Stimulated activated CD8-positive, alpha-beta memory T cell treated with anti-CD3 and anti-CD28 coated beads, Interleukin-12 subunit alpha, Interleukin-12 subunit beta, amount 100 ng/mL, for 1 hour (primary cell): ENCODE measurements at regions not wholly inside any gene's neighbourhood (a gene's known extent, or its start where the extent isn't known, plus 50 kb on each side); places are given as distances from the start of the nearest gene placed in this dataset.
A peak's percentile ranks its signal among the peaks of the same experiment; 100 is the strongest.
"Not testable (repeated sequence)": the region's sequence is repeated elsewhere in the genome, so short reads cannot be mapped to it uniquely, and the experiment has no call there.

ENCODE experiments used
- DNase-seq: peaks from one replicate; pipeline ENCODE4 v3.0.0-alpha.2; 2020; ENCODE audit warnings: low read depth

DNA sequence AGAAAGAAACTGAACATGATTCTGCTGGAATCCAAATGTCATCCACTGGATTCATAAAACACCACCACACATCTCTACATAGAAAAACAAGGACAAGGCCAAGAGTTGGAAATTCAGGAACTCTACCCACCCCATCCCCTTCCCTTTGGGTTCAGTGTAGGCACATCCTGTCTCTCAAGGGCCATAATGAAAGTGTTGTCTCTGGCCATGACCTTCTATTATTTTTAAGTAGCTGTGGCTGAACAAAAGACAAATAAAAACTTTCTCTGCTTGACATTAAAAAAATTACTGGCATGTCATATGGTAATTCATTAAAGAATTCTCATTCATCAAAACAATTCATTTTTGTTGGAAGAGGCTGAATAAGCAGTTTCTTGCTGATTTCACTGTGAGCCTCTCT lies 54.9 kb upstream of the ZBTB18 start:
- no peak for DNase-seq

DNA sequence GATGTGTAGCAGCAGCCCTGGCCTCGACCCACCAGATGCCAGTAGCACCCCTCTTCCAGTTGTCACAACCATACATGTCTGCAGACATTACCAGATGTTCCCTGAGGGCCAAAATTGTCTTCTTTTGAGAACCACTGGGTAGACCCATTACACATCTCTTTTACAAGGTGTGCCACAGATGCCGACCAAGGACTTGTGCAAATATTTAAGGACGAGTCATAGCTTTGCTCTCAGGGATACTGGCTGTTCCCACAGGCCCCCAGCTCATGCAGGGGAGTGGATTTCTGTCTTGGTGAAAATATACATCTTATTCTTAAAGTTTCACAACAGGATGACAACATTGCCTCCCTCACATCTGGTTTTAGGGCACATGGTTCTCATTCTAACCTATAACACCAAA lies 59.4 kb upstream of the ZBTB18 start:
- no peak for DNase-seq

DNA sequence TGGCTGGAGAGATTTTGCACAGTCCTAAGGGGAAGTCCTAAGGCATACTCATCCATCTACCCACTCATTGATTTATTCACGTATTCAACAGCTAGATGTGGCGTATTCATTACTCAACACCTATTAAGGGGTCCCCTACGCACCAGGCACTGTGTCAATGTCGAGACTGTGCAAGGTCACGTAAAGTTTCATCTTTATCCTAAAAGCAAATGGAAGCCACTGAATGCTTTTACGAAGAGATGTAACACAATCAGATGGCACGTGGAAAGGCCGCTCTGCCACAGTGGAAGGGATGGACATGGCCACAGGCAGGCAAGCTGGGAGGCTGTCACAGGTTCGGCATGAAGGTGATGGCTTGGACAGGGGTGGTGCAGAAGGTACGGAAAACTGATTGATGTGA lies 66.3 kb upstream of the ZBTB18 start:
- no peak for DNase-seq

DNA sequence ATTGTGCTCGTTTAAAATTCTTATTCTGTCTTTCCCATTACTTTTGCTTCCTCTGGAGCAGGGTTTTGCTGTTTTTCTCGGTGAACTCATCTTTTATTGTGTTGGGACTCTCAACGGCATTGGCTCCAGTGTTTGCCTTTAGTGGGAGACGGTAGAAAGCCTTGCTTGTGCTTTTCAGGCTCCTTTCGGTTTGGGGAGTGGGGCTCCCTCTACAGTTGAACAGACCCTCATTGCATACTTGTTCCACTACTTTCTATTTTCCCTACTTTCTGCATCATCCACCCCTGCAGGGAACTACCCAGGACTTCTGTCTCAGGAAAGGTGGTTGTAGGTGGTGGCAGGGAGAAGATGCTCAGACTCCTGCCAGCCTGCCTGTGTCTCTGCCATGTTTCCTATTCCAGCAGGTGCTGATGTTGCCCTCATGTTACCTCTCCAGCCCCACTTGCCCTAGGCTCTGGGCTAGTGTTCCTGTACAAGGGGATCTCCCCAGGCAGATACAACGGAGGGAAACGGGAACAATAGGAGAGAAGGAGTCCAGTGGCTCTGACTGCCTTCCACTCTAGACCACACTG lies 68.5 kb upstream of the ZBTB18 start:
- no peak for DNase-seq

DNA sequence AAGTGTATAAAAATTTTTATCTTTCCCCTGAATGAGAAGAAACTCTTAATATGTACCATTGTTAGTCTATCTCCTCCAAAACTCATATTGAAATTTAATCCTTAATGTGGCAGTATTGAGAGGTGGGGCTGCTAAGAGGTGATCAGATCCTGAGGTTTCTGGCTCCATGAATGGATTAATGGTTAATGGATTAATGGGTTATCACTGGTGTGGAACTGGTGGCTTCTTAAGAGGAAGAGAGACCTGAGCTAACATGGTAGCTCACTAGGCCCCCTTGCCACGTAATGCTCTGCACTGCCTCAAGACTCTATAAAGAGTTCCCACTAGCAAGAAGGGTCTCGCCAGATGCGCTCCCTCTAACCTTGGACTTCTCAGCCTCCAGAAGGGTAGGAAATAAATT lies 70.6 kb upstream of the ZBTB18 start:
- no peak for DNase-seq

DNA sequence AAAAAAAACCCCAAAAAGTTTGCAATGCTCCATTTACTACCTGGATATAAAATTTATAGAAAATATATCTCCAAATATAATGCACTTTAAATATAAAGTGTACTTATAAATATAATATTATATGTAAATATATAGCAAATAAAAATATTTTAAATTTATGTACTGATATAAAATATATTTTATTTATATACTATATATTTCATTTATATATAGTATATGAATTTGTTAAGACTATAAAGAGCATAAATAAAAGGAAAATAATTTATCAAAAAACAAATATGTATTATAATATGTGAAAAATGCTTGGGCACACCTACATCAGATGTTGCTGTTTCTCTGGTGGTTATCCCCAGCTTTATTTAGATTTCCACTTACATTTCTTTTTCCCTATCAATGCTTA lies 71.0 kb upstream of the ZBTB18 start:
- DNase-seq = no peak

DNA sequence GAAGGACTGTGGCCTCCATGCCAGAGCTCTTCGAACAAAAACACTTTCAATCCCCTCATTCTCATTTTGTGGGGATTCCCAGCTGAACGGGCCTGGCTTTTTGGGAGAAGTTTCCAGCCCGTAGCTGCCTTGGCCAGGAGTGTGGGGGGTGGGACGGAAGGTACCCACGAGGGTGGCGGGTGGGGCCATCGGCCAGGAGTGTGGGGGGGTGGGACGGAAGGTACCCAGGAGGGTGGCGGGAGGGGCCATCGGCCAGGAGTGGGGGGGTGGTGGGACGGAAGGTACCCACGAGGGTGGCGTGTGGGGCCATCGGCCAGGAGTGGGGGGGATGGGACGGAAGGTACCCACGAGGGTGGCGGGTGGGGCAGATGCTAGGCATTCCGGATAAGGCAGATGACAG lies 71.7 kb upstream of the ZBTB18 start:
- no peak for DNase-seq

DNA sequence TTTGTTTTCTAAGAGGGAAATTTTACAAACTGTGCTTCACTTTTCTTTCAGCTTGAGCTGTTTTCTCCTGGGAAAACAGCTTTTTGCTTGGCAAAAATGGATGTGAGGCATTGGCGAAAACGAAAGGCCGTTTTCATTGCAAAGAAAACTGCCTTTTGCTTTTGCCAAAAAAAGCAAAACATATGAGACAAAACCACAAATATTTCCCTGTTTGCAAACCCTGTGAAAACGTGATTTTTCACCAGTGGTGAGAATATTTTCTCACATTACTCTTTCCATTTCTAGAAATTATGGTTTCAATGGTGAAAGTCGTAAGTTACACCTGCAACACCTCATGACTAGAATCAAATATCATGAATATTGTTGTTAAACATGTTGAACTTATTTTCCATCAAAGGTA lies 74.0 kb upstream of the ZBTB18 start:
- DNase-seq = no peak

DNA sequence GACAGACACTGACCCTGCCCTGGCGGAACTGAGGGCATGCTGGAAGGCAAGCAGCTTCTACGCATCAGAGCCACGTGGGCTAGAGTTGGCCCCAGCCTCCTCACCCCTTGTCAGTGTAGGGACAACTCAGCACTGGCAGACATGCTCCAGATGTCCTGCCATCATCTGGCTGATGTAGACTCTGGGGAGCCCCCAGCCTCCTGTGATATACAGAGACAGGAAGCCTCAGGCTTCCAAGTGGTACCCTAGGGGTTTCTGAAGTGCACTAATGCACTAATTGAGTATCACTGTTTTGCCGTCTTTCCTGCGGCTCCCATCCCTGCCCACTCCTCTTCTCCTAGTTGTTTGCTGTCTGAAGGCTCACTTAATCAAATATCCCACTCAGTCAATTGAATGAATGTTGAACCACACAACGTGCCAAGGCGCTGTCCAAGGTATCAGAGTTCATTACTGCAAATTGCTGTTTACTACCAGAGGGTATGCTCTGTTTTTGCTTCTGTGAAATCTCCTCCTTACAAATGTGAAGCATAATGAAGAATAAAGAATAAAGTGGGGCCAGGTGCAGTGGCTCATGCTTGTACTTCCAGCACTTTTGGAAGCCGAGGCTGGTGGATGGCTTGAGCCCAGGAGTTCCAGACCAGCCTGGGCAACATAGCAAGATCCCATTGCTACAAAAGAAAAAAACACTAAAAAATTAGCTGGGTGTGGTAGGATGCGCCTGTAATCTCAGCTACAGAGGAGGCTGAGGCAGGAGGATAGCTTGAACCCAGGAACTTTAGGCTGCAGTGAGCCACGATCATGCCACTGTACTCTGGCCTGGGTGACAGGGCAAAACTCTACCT lies 76.4 kb upstream of the ZBTB18 start:
- no peak for DNase-seq

DNA sequence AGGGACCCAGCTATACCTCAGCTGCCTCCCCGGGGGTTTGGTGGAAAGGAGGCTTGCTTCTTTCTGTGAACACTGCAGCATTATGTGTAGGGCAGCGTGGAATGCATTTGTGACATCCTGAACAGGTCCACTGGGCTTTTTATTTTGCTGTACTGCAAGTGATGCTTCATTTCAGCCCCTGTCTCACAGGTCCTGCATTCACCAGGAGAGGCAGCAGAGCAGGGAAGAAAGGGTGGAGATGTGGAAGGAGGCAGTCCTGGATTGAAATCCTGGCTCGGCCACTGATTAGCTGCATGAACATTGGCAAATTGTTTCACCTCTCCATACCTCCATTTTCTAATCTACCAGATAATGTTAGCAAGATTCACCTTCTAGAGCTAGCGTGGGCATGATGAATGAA lies 77.9 kb upstream of the ZBTB18 start:
- no peak for DNase-seq

DNA sequence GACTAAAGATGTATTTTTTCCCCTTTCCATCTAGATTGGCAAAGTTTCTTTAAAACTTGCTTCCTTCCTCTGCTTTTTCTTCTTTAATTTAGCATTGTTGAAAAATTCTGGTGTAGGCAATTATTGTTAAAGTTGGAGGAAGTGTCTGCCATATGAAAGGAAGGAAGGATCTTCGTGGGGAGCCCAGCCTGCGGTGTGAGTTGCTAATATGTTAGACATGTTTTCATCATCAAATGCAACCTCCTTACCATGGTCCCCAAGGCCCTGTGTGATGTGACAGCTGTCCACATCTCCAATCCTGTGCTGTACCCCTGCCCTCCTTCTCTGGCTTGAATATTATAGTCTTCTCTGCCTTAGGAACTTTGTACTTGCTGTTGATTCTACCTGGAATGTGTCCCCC lies 81.0 kb upstream of the ZBTB18 start:
- DNase-seq = no peak

DNA sequence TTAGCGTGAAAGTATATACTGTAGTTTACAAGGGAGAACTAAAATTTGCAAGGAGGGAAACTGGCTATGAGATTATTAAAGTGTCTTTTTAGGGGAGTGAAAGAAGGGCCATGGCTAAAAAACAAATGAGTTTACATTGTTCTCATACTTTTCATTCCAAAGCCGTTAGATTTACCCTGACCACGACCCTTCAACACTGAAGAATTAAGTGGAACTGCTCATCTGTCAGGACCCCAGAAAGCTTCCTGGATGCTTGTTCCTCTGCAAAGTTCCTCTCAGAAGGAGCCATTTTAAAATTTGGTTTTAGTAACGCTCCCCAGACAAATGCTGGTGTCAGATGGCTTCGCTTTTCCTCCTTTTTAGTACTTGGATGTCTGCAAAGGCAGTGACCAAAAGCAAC lies 82.7 kb upstream of the ZBTB18 start:
- no peak for DNase-seq

DNA sequence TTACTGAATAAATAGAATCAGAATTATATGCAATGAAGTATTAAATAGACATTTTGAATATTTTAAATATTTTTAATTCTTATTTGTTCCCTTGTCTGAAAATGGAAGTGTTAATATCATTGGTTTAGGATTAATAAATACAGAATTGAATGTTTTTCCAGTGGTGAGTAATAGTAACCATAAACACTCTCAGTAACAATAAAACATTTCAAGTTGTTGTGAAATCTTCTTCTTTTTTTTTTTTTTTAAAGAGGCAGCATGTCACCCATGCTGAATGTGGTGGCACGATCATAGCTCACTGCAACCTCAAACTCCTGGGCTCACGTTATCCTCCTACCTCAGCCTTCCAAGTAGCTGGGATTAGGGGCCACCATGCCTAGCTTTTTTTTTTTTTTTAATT lies 86.2 kb upstream of the ZBTB18 start:
- no peak for DNase-seq

DNA sequence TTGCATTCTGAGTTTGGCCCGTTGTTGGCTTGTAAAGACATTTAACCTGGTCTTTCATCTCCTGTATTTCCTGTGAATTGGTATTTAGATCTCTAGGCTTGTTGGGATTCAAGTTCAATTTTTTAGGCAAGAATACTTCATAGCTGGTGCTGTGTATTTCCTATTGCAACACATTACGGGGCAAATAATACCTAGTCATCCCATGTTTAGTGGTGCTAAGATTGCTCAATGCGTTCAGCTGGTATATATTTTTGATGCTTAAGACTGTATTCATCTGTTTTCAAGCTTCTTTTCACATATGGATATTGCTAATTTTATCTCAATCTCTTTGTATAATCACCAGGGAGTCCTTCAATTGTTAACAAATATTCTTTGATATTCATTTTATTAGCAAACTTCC lies 87.5 kb upstream of the ZBTB18 start:
- no peak for DNase-seq

DNA sequence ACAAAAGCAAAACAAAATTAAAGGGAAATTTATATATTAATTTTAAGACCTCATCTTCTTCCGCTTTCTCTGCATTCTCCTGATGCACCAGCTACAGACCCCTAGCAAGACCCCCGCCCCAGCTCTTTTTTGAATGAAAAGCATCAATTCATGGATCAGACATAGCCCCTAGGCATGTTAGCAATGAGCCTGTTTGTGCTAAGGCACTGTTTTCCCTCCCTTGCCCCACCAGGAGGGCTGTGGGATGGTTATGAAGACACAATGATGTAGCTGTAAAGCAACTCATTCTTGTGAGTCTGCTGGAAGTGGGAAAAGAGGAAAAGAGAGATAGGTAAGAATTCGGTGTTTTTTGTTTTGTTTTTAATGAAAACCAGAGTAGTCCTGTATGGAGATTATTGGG lies 88.5 kb upstream of the ZBTB18 start:
- DNase-seq = no peak

DNA sequence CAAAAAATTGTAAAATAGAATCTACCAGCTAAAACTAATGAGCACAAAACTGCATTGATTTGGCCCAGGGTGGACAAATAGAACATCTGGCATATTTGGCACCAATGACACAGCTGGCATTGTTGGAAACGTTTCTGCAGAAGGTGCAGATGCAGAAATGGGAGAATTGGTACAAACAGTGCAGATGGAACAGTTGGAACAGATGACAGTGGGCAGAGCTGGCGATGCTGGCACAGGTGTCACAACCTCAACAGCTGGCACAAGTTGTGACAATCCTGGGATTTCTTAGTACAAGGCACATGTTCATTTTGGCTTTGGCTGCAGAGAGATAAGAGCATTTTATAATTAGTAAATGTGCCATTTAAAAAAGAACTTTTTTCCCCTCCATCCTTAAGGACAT lies 91.1 kb upstream of the ZBTB18 start:
- DNase-seq = no peak

DNA sequence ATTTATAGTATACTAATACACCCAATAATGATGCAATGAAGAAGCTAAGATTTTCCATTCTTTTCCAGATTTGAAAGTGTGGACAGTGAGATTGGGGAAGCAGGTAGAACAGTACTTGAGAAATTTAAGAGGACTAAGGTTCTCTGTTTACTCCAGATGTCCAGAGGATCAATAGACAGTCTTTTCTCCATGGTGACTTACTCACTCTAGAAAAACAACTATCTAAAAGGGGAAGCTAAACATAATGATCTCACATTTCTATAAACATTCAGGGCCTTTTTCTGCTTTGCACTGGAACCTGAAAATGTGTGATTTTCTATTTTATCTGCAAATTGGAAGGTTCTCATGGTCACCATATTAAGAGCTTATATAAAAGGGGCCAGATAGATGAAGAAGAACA lies 93.9 kb upstream of the ZBTB18 start:
- DNase-seq = no peak

DNA sequence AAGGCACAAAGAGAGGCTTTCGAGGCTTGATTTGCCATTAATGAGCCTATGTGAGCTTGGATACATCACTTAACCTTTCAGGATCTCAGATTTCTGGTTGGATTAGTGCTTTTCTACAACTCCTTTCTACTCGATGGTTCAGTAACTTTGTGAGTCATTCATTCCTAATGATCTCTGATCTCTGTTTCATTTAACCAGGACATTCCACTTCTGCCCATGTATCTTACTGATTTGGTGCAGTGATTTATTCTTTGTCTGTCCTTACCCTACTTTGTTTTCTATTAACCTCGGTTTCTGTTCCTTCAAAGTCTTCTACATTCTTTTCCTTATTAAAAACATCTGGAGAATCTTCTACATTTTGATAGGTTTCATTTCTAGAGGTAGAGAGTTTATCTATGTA lies 94.6 kb upstream of the ZBTB18 start:
- no peak for DNase-seq

DNA sequence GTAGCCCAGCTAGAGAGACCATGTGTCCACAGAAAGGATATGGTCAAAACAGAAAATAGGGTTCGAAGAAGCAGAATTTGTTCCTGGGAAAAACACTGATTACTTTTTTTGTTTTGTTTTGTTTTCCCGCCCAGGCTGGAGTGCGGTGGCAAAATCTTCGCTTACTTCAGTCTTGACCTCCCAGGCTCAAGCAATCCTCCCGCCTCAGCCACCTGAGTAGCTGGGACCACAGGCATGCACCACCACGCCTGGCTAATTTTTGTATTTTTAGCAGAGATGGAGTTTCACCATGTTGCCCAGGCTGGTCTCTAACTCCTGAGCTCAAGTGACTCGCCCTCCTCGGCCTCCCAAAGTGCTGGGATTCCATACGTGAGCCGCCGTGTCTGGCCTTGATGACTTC lies 99.9 kb upstream of the ZBTB18 start:
- not testable (repeated sequence) for DNase-seq

DNA sequence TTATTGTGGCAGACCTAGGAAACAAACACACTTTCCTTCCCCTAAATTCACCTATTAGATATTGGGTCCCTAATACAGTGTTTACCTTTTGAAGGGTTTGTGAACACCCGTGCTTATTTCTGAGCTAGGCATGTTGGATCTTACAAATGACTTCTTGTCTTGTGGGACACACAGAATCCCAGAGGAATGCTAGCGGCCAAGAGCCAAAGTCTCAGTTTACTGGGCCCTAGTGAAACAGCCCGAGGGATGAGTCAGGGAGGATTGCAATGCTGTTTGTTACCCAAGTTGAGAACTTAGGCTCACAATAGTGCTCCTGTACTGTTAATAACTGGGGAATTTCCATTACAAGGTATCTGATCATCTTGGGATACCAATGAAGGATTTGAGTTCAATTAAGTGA lies 100.1 kb upstream of the AKT3 start:
- DNase-seq = no peak

DNA sequence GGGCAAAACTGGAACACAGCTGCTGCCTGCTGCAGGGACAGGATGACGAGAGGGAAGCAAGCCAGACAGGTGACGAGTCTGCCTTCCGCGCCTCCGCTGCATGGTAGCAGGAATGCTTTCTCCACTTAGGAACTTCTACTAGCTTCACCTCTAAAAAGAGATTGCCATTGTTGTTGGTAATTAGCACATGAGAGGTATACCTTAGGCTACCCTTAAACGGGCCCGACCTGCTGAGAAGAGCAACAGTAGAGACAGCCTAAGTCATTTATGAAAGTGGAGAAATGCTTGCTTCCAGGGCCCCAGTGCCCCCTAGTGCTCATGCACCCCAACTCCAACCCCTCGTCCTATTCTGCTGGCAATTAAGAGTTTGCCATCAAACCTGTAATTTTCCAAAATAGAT lies 96.9 kb upstream of the AKT3 start:
- peak; percentile 1 for DNase-seq

DNA sequence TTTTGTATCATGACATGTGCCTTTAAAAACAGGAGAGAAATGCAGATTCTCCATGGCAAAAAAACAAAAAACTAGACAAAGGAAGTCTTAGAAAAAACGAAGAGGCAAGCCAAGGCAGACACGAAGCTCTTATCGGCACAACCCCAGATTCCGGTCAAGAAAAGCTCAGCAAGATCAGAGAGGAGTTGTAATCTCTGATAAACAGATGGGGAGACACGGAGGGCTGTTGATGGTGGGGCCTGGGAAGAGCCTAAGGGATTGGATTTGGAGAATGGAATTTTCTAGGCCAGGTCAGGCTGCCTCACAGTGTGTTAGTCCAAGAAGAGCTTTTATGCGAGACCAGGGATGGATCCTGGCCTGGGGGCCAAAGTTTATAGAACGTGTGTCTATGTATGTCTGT lies 96.2 kb upstream of the AKT3 start:
- no peak for DNase-seq

DNA sequence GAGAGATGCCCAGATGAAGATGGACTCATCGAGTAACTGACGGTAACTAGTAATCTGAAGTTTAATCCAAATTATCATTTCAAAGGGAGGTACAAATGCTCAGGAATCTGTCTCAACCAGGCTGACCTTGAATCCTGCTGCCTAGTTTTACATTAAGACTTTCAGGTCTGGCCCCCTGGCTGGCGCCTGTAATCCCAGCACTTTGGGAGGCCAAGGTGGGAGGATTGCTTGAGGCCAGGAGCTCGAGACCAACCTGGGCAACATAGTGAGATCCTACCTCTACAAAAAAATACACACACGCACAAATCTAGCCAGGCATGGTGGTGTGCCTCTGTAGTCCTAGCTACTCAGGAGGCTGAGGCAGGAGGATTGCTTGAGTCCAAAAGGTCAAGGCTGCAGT lies 95.7 kb upstream of the AKT3 start:
- DNase-seq = no peak
